ENCODE measurements at regions not wholly inside any gene's neighbourhood (a gene's known extent, or its start where the extent isn't known, plus 50 kb on each side); places are given as distances from the start of the nearest gene placed in this dataset.

DNA sequence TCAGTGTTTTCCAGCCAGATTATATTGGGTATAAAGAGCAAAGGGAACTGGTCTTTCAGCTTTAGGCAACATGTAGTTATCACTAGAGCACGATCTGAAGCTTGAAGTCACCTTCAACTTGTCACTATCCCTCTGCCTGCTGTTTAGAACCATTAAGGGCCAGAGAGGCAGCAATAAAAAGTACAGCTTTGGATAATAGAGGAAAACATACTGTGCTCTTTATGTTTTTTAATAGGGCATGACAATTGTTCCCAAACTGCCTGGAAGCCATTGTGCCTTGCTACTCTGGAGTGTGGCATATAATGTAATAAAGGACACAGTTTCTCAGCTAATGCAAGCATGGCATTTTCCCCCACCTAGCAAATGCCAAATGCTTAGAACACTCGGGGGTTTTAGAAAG is 1912.0 kb upstream of the RAG2 start:
- DNase-seq (ENCODE audit: low read depth, low spot score): no peak
- in situ Hi-C loops (cut with HindIII; ENCODE audit: low sequenced_read_pairs): no loop called here
- no peak for TF ChIP-seq CTCF (IDR thresholded peaks at IDR 0.05; ENCODE audit: low read depth, low read length)
- no peak overlapping the region for H3K4me3 ChIP-seq (ENCODE audit: low read depth, low read length)

GRCh38 chr11:38503876-38504275 is 1905.8 kb upstream of the RAG2 start:
- no peak for DNase-seq (ENCODE audit: low read depth, low spot score)
- in situ Hi-C loops (cut with HindIII; ENCODE audit: low sequenced_read_pairs): no loop called here
- no peak for TF ChIP-seq CTCF (IDR thresholded peaks at IDR 0.05; ENCODE audit: low read depth, low read length)
- H3K4me3 ChIP-seq (ENCODE audit: low read depth, low read length): no peak overlapping the region

GRCh38 chr11:38498721-38499120 is 1900.7 kb upstream of the RAG2 start:
- in situ Hi-C loops (cut with HindIII; ENCODE audit: low sequenced_read_pairs): no loop called here
- DNase-seq (ENCODE audit: low read depth, low spot score): no peak
- H3K4me3 ChIP-seq (ENCODE audit: low read depth, low read length): no peak overlapping the region
- no peak for TF ChIP-seq CTCF (IDR thresholded peaks at IDR 0.05; ENCODE audit: low read depth, low read length)

- H3K4me3 ChIP-seq (ENCODE audit: low read depth, low read length): no peak overlapping the region
- TF ChIP-seq CTCF (IDR thresholded peaks at IDR 0.05; ENCODE audit: low read depth, low read length): no peak
- no peak for DNase-seq (ENCODE audit: low read depth, low spot score)
- in situ Hi-C loops (cut with HindIII; ENCODE audit: low sequenced_read_pairs): no loop called here
Observed at GRCh38 chr11:38491986-38492385, 1894.0 kb upstream of the RAG2 start.

DNA sequence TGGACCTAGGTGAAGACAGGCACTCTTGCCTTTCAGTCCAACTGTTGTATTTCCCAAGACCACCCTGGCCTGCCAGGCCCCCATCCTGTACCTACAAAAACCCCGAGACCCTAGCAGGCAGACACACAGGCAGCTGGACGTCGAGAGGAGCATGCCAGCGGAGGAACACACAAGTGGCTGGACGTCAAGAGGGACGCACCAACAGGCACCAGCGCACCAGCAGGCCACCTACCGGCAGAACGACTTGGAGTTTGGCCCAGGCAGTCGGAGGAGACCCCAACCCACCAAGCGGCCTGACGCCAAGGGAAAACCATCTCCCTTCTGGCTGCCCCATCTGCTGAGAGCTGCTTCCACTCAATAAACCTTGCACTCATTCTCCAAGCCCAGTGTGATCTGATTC is 1883.4 kb upstream of the RAG2 start:
- TF ChIP-seq CTCF (IDR thresholded peaks at IDR 0.05; ENCODE audit: low read depth, low read length): no peak
- DNase-seq (ENCODE audit: low read depth, low spot score): no peak
- no peak overlapping the region for H3K4me3 ChIP-seq (ENCODE audit: low read depth, low read length)
- in situ Hi-C loops (cut with HindIII; ENCODE audit: low sequenced_read_pairs): no loop called here

DNA sequence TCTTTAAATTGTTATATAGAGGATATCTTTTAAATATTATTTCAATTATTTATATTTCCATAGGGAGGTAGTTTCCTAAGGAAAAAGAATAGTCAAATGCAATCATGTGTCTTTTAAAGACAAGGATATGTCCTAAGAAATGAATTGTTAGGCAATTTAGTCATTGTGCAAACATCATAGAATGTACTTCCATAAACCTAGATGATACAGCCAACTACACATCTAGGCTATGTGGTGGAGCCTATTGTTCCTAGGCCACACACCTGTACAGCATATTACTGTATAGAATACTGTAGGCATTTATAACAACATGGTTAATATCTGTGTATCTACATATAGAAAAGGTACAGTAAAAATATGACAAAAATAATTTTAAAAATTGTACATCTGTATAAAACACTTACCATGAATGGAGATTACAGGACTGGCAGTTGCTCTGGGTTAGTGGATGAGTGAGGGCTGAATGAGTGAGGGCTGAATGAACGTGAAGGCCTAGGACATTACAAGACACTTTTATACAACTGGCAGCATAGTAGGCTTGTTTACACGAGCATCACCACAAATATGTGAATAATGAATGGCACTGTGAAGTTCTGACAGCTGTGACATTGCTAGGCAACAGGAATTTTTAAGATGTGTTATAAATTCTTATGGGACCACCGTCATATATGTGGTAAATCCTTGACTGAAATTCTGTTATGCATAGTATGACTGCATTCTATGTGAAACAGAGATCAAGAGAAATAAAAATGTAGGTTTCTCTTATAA is 1879.0 kb upstream of the RAG2 start:
- TF ChIP-seq CTCF (IDR thresholded peaks at IDR 0.05; ENCODE audit: low read depth, low read length): no peak
- H3K4me3 ChIP-seq (ENCODE audit: low read depth, low read length): no peak overlapping the region
- no peak for DNase-seq (ENCODE audit: low read depth, low spot score)
- in situ Hi-C loops (cut with HindIII; ENCODE audit: low sequenced_read_pairs): no loop called here
